GM12873 (cell line): ENCODE measurements at regions not wholly inside any gene's neighbourhood (a gene's known extent, or its start where the extent isn't known, plus 50 kb on each side); places are given as distances from the start of the nearest gene placed in this dataset.

Experiments used
- TF ChIP-seq, protein P1 (sequence below): IDR thresholded peaks from 2 replicates; pipeline ENCODE4 v1.5.1; 2012; ENCODE audit warnings: low read depth, mild to moderate bottlenecking, moderate library complexity, low read length, control low read depth; ENCODE audit not compliant: insufficient read depth; ENCODE audit errors: missing control alignments

GRCh38 chr10:62870866-62871265 is 54.7 kb upstream of the EGR2 start:
- TF ChIP-seq, protein P1, sequence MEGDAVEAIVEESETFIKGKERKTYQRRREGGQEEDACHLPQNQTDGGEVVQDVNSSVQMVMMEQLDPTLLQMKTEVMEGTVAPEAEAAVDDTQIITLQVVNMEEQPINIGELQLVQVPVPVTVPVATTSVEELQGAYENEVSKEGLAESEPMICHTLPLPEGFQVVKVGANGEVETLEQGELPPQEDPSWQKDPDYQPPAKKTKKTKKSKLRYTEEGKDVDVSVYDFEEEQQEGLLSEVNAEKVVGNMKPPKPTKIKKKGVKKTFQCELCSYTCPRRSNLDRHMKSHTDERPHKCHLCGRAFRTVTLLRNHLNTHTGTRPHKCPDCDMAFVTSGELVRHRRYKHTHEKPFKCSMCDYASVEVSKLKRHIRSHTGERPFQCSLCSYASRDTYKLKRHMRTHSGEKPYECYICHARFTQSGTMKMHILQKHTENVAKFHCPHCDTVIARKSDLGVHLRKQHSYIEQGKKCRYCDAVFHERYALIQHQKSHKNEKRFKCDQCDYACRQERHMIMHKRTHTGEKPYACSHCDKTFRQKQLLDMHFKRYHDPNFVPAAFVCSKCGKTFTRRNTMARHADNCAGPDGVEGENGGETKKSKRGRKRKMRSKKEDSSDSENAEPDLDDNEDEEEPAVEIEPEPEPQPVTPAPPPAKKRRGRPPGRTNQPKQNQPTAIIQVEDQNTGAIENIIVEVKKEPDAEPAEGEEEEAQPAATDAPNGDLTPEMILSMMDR = no peak

DNA sequence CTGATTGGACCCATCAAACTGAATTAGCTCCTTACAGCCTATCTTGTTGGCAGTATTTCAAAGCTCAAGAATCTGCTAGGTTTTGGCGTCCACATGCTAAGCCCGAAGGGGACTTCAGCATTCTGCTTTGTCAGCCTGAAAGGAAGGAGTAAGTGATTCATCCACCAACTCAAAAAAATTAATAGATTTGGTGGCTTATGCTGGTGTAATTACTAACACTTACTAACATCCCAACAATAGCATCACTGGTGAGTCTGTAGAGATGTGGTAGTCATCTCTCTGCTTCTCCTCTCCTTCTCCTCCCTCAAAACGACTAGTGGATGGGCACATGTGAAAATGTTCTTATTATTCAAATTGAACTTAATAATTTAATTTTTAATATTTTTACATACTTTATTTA is 53.8 kb upstream of the EGR2 start:
- TF ChIP-seq, protein P1 = no peak

- TF ChIP-seq, protein P1 = no peak
Measured at GRCh38 chr10:62866941-62867340, 50.8 kb upstream of the EGR2 start.

GRCh38 chr10:62866451-62866850 is 50.3 kb upstream of the EGR2 start:
- TF ChIP-seq, protein P1 = no peak
